Thyroid gland (tissue), 4 donors: ENCODE measurements at regions not wholly inside any gene's neighbourhood (a gene's known extent, or its start where the extent isn't known, plus 50 kb on each side); places are given as distances from the start of the nearest gene placed in this dataset.

Experiments
- DNase-seq, 2 donors: peaks; one replicate each; pipeline ENCODE4 v3.0.0-alpha.2; 2019
- H3K27ac ChIP-seq, 3 donors: fragments of 200-600 bp; sonication (generic); 1 replicate in 2 of 3; 2 replicates in 1 of 3; pipeline ENCODE4 v1.5.1; 2016 to 2019; ENCODE audit warnings: mild to moderate bottlenecking in 1 of 3, moderate library complexity in 1 of 3
- H3K27me3 ChIP-seq: fragments of 200-600 bp; sonication (generic); one replicate; pipeline ENCODE4 v1.5.1; 2019
- H3K36me3 ChIP-seq, 2 donors: fragments of 200-600 bp; sonication (generic); one replicate each; pipeline ENCODE4 v1.5.1; 2016 to 2019
- H3K4me1 ChIP-seq, 2 donors: fragments of 200-600 bp; sonication (generic); one replicate each; pipeline ENCODE4 v1.5.1; 2017 to 2019
- H3K4me3 ChIP-seq, 3 donors: fragments of 200-600 bp; sonication (generic); replicated peaks in 1 of 3; 1 replicate in 2 of 3; 2 replicates in 1 of 3; pipeline ENCODE4 v1.5.1; 2016; ENCODE audit warnings: mild to moderate bottlenecking in 1 of 3
- H3K9me3 ChIP-seq: fragments of 200-600 bp; sonication (generic); one replicate; pipeline ENCODE4 v1.5.1; 2017
- POLR2A ChIP-seq, 2 donors: fragments of 450-650 bp; IDR thresholded peaks; one replicate each; pipeline ENCODE4 v1.6.1; 2017; ENCODE audit warnings: antibody characterized with exemption in 2 of 2, mild to moderate bottlenecking in 2 of 2, moderate library complexity in 1 of 2
- WGBS, 2 donors: methylation state at CpG; one replicate each; pipeline ENCODE4 v1.1.5; 2017; 5-methylcytosine and 5-hydroxymethylcytosine counted together
- intact Hi-C: fragments of 100-400 bp; cut with DNase I; formaldehyde crosslinking; loops from one replicate; pipeline ENCODE4 v1.15.1; 2023
- TF ChIP-seq, protein P1 (sequence below), 6 experiments: fragments of 200-600 bp in 3 of 6; fragments of 450-650 bp in 3 of 6; sonication (generic) in 3 of 6; IDR thresholded peaks; one replicate each; pipeline ENCODE4 v1.5.1; 2016 to 2019; ENCODE audit warnings: antibody characterized with exemption in 6 of 6, mild to moderate bottlenecking in 2 of 6, inconsistent platforms in 1 of 6, moderate library complexity in 1 of 6

DNA sequence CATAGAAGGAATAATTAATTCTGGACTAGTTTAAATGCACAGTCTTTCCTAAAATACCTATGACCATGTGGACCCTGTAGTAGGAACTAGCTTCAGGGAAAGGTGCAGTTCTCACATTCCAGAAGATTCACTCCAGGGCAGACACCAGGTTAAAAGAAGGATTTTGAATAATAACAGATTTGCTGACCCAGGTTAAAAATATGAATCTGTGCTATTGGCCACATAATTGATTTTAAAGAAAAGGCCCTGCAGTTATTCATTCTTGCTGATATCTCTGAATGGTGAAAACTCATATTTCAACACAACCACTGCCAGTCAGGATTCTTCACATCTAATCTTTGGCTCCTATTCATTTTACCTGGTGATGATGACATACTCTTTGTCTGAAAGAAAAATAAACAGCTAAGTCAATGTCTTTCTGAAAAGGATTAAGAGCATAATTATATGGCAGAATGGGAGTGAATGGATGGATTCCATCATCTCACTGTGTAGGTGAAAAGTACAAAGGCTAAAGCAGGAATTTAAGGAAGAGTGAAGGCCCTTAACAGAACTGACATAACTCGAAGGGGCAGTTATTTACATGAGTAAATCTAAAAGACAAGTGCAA lies 432.8 kb downstream of the PDGFC start:
- Histone ChIP-seq H3K4me3 (no peak overlapping the region), H3K4me1 (no peaks in the 10 kb centered on the region), H3K9me3 (no peaks in the 10 kb centered on the region), H3K36me3 (no peaks in the 10 kb centered on the region), H3K27me3 (no peaks in the 10 kb centered on the region), H3K27ac (no peak overlapping the region)
- no peak for DNase-seq
- TF ChIP-seq, protein P1, sequence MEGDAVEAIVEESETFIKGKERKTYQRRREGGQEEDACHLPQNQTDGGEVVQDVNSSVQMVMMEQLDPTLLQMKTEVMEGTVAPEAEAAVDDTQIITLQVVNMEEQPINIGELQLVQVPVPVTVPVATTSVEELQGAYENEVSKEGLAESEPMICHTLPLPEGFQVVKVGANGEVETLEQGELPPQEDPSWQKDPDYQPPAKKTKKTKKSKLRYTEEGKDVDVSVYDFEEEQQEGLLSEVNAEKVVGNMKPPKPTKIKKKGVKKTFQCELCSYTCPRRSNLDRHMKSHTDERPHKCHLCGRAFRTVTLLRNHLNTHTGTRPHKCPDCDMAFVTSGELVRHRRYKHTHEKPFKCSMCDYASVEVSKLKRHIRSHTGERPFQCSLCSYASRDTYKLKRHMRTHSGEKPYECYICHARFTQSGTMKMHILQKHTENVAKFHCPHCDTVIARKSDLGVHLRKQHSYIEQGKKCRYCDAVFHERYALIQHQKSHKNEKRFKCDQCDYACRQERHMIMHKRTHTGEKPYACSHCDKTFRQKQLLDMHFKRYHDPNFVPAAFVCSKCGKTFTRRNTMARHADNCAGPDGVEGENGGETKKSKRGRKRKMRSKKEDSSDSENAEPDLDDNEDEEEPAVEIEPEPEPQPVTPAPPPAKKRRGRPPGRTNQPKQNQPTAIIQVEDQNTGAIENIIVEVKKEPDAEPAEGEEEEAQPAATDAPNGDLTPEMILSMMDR (IDR thresholded peaks at IDR 0.05) = no peak
- TF ChIP-seq POLR2A (IDR thresholded peaks at IDR 0.05) = no peak
- intact Hi-C loops = no loop called here
- 44 to 51% methylated on average over 1 of the region's 1 CpG for WGBS, 2 donors

DNA sequence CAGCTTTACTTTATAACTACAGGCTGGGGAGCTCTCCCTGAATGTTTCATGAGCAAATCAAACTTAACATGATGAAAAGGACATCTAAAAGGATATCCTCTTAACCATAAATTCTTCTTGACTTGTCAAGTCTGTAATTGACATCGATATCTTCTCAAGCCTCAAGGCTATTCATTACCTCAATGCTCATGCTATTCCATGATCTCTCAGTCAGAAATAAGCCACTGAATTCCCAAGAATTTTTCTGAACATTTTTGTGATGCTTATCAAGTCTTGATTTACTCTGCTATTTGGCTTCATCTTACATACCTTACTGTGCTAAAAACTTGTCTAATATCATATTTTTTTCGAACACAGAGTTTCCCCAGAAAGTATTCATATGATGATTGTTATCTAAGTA lies 433.4 kb downstream of the PDGFC start:
- Histone ChIP-seq H3K4me1 (no peaks in the 10 kb centered on the region), H3K9me3 (no peaks in the 10 kb centered on the region), H3K36me3 (no peaks in the 10 kb centered on the region), H3K4me3 (no peak overlapping the region), H3K27me3 (no peaks in the 10 kb centered on the region), H3K27ac (no peak overlapping the region)
- 96% methylated on average over 2 of the region's 2 CpGs for WGBS, 2 donors
- intact Hi-C loops = no loop called here
- no peak for DNase-seq
- TF ChIP-seq, protein P1 (IDR thresholded peaks at IDR 0.05) = no peak
- TF ChIP-seq POLR2A (IDR thresholded peaks at IDR 0.05) = no peak

DNA sequence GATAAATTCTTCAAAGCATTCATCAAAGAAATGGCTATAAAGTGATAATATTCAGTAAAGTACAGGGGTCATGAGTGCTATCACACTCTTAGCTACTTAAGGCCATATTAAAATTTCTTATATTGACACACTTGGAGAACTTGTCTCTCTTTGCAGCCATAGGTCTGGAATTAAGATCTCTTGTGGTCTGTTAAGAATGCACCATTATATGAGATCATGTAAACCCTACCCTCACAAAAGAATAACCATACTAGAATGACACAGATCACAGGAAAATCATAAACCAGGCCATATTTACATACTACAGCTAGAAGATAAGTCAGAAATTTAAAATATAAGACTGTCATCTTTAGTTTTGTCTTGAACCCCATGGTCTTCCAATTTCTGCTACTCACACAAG lies 434.3 kb downstream of the PDGFC start:
- H3K27ac ChIP-seq = no peak overlapping the region
- no peaks in the 10 kb centered on the region for H3K9me3 ChIP-seq
- TF ChIP-seq, protein P1 (IDR thresholded peaks at IDR 0.05) = no peak
- TF ChIP-seq POLR2A (IDR thresholded peaks at IDR 0.05) = no peak
- intact Hi-C loops = no loop called here
- DNase-seq = no peak
- H3K27me3 ChIP-seq = no peaks in the 10 kb centered on the region
- no peak overlapping the region for H3K4me3 ChIP-seq
- no peaks in the 10 kb centered on the region for H3K36me3 ChIP-seq
- H3K4me1 ChIP-seq = no peaks in the 10 kb centered on the region

DNA sequence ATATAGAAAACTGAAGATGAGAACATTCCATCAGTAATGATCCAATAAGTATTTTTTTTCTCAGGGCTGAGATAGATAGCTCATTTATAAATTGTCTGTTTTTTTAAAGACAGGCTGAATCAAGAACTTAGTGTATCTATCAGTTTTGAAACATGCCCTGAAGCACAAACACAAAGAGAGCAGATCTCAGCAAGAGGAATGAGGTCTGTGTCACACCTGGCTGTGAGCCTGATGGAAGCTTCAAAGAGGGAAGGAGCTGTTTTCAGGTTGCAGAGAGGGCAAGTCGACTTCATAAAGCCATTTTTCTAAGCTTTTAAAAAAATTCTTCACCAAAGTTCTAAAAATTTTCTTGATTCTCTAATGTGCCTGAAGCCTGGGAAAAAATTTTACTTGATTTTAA lies 434.9 kb downstream of the PDGFC start:
- no peak overlapping the region for H3K27ac ChIP-seq
- peak in 1 of 2 donors; percentile 10 for DNase-seq
- intact Hi-C loops = no loop called here

DNA sequence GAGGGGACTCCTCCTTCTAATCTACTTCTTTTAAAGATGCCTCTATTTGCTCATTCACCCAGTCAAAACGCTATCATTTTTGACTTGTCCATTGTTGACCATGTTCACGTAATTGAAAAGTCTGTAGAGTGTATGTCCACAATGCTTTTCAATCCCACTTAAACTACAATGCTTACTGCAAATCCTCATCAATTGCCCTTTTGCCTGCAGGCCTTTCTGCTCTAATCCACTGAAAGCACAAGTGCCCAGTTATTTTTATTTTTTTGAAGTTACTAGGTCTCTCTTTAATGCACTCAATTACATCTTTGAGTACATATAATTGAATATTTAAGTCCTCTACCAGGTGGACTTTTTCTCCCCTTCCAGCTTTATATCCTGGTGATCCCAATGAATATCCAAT lies 437.4 kb downstream of the PDGFC start:
- 87% methylated on average over 2 of the region's 2 CpGs for WGBS, 2 donors

More for the DNA sequence above, 434.9 kb downstream of the PDGFC start:
- 47 to 64% methylated on average over 1 of the region's 1 CpG for WGBS, 2 donors
- Histone ChIP-seq H3K36me3 (no peaks in the 10 kb centered on the region), H3K4me3 (no peak overlapping the region), H3K4me1 (no peaks in the 10 kb centered on the region), H3K27me3 (no peaks in the 10 kb centered on the region), H3K9me3 (no peaks in the 10 kb centered on the region)
- TF ChIP-seq POLR2A (IDR thresholded peaks at IDR 0.05) = no peak
- TF ChIP-seq, protein P1 (IDR thresholded peaks at IDR 0.05) = no peak

More for the DNA sequence above, 437.4 kb downstream of the PDGFC start:
- TF ChIP-seq POLR2A (IDR thresholded peaks at IDR 0.05) = no peak
- TF ChIP-seq, protein P1 (IDR thresholded peaks at IDR 0.05) = no peak
- H3K27ac ChIP-seq = no peak overlapping the region
- no peaks in the 10 kb centered on the region for H3K27me3 ChIP-seq
- H3K9me3 ChIP-seq = no peaks in the 10 kb centered on the region
- H3K4me1 ChIP-seq = no peaks in the 10 kb centered on the region
- no peak overlapping the region for H3K4me3 ChIP-seq
- DNase-seq = no peak
- no peaks in the 10 kb centered on the region for H3K36me3 ChIP-seq
- intact Hi-C loops = no loop called here
